DOHH2 (cell line): ENCODE measurements at regions not wholly inside any gene's neighbourhood (a gene's known extent, or its start where the extent isn't known, plus 50 kb on each side); places are given as distances from the start of the nearest gene placed in this dataset.

Experiments
- EZH2phosphoT487 ChIP-seq: fragments of 200-600 bp; sonication (generic); IDR thresholded peaks from 2 replicates; pipeline ENCODE4 v1.6.1; 2017; ENCODE audit warnings: borderline replicate concordance, mild to moderate bottlenecking, antibody characterized with exemption, low read length, moderate library complexity, mixed read lengths
- TF ChIP-seq, protein P1 (sequence below): fragments of 200-600 bp; sonication (generic); IDR thresholded peaks from one replicate; pipeline ENCODE4 v1.5.1; 2014; ENCODE audit warnings: antibody characterized with exemption, mild to moderate bottlenecking, low read depth, low read length; ENCODE audit not compliant: poor library complexity, severe bottlenecking

DNA sequence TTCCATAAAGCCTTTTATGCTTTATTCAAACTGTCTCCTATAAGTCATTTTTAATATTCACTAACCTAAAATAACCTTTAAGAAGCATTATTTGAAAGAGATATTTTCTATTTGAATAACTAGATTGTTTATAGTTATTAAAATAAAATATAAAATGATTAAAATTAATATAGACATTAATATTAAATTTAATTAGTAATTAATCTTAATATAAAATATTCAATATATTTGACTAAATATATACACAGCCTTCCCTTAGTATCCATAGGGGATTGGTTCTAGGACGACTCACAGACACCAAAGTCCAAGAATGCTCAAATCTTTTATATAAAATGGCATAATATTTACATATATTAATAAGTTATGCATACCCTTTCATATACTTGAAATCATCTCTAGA lies 1014.1 kb downstream of the TBL1XR1 start:
- TF ChIP-seq, protein P1, sequence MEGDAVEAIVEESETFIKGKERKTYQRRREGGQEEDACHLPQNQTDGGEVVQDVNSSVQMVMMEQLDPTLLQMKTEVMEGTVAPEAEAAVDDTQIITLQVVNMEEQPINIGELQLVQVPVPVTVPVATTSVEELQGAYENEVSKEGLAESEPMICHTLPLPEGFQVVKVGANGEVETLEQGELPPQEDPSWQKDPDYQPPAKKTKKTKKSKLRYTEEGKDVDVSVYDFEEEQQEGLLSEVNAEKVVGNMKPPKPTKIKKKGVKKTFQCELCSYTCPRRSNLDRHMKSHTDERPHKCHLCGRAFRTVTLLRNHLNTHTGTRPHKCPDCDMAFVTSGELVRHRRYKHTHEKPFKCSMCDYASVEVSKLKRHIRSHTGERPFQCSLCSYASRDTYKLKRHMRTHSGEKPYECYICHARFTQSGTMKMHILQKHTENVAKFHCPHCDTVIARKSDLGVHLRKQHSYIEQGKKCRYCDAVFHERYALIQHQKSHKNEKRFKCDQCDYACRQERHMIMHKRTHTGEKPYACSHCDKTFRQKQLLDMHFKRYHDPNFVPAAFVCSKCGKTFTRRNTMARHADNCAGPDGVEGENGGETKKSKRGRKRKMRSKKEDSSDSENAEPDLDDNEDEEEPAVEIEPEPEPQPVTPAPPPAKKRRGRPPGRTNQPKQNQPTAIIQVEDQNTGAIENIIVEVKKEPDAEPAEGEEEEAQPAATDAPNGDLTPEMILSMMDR = no peak
- TF ChIP-seq EZH2phosphoT487 = no peak
